Neural cell (in vitro differentiated cells): ENCODE measurements at regions not wholly inside any gene's neighbourhood (a gene's known extent, or its start where the extent isn't known, plus 50 kb on each side); places are given as distances from the start of the nearest gene placed in this dataset.

Source experiments
- H2AFZ ChIP-seq: fragments of 200-600, 300-800 bp; sonication (generic), shearing (Covaris generic); 2 replicates; pipeline ENCODE4 v1.6.0; 2014; ENCODE audit warnings: low read depth, mild to moderate bottlenecking, antibody characterized with exemption, low read length, moderate library complexity
- H3F3A ChIP-seq: fragments of 200-600 bp; shearing (Covaris generic); 2 replicates; pipeline ENCODE4 v1.6.1; 2016; ENCODE audit warnings: mild to moderate bottlenecking, moderate library complexity, mixed read lengths, antibody characterized with exemption, low read length; ENCODE audit not compliant: insufficient read depth, poor library complexity, severe bottlenecking
- H3K27ac ChIP-seq: fragments of 200-600, 300-800 bp; sonication (generic), shearing (Covaris generic); 2 replicates; pipeline ENCODE4 v1.5.1; 2014; ENCODE audit warnings: mild to moderate bottlenecking, low read length, moderate library complexity
- H3K27me3 ChIP-seq: fragments of 300-800, 200-600 bp; sonication (generic), shearing (Covaris generic); 2 replicates; pipeline ENCODE4 v1.6.0; 2014; ENCODE audit warnings: mild to moderate bottlenecking, low read depth, low read length, moderate library complexity; ENCODE audit not compliant: insufficient read depth
- H3K36me3 ChIP-seq: fragments of 300-800, 200-600 bp; sonication (generic), shearing (Covaris generic); 2 replicates; pipeline ENCODE4 v1.5.1; 2014; ENCODE audit warnings: mild to moderate bottlenecking, antibody characterized with exemption, low read length, moderate library complexity; ENCODE audit not compliant: insufficient read depth
- H3K4me2 ChIP-seq: fragments of 300-800, 200-600 bp; sonication (generic), shearing (Covaris generic); 2 replicates; pipeline ENCODE4 v1.6.0; 2014; ENCODE audit warnings: mild to moderate bottlenecking, low read length
- H3K4me3 ChIP-seq: fragments of 300-800, 200-600 bp; sonication (generic), shearing (Covaris generic); 2 replicates; pipeline ENCODE4 v1.5.1; 2014; ENCODE audit warnings: mild to moderate bottlenecking, low read length, moderate library complexity
- H3K79me2 ChIP-seq: fragments of 200-600 bp; shearing (Covaris generic); replicated peaks from 2 replicates; pipeline ENCODE4 v1.6.0; 2014; ENCODE audit warnings: mild to moderate bottlenecking, low read length, moderate library complexity; ENCODE audit not compliant: insufficient read depth
- H3K9ac ChIP-seq: fragments of 300-800, 200-600 bp; sonication (generic), shearing (Covaris generic); 2 replicates; pipeline ENCODE4 v1.6.1; 2016; ENCODE audit warnings: mild to moderate bottlenecking, low read length, mixed read lengths
- H3K9me2 ChIP-seq: fragments of 200-600 bp; shearing (Covaris generic); 2 replicates; pipeline ENCODE4 v1.6.1; 2016; ENCODE audit warnings: mild to moderate bottlenecking, low read length, mixed read lengths; ENCODE audit not compliant: insufficient read depth
- H3K9me3 ChIP-seq: fragments of 200-600, 300-800 bp; sonication (generic), shearing (Covaris generic); 2 replicates; pipeline ENCODE4 v1.6.1; 2016; ENCODE audit warnings: mild to moderate bottlenecking, mixed run types, low read length, moderate library complexity, mixed read lengths
- H4K20me1 ChIP-seq: fragments of 200-600 bp; shearing (Covaris generic); 2 replicates; pipeline ENCODE4 v1.6.1; 2016; ENCODE audit warnings: mild to moderate bottlenecking, mixed run types; ENCODE audit not compliant: insufficient read depth
- MXI1 ChIP-seq: fragments of 450-650 bp; conservative IDR thresholded peaks from 2 replicates; pipeline ENCODE4 v1.6.1; 2014; ENCODE audit warnings: antibody characterized with exemption, mild to moderate bottlenecking; ENCODE audit not compliant: poor library complexity, severe bottlenecking
- RAD21 ChIP-seq: fragments of 450-650 bp; conservative IDR thresholded peaks from 2 replicates; pipeline ENCODE4 v1.6.1; 2014; ENCODE audit warnings: antibody characterized with exemption, mild to moderate bottlenecking, moderate library complexity

DNA sequence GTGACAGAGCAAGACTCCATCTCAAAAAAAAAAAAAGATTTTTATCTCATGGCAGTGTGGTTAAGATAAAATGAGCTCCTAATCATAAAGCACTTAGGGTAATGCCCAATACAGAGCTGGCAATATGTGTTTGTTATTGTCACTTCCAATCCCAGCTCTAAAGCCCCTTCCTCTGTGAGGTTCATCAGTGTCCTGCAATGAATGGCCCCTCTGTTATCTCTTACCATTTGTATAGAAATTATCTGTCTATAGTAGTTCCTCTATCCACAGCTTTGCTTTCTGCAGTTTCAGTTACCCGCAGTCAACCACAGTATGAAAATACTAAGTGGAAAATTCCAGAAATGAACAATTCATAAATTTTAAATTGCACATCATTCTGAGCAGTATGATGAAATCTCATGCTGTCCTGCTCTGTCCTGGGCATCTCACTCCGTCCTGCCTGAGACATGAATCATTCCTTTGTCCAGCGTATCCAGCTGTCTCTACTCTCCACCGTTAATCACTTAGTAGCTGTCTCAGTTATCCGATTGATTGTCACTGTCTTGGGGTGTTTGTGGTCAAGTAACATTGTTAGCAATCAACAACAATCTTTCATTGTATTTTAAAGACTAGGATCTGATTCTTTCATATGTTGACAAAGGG is 50.2 kb upstream of the DNAH14 start:
- no peak overlapping the region for H2AFZ ChIP-seq

More for the DNA sequence above, 50.2 kb upstream of the DNAH14 start:
- Histone ChIP-seq H3K9ac (no peak overlapping the region), H4K20me1 (no peaks in the 10 kb centered on the region), H3K9me2 (no peaks in the 10 kb centered on the region), H3K36me3 (no peaks in the 10 kb centered on the region), H3K27me3 (no peaks in the 10 kb centered on the region), H3K79me2 (no peaks in the 10 kb centered on the region), H3K4me2 (no peak overlapping the region), H3K4me3 (no peak overlapping the region), H3F3A (no peaks in the 10 kb centered on the region), H3K9me3 (no peaks in the 10 kb centered on the region), H3K27ac (no peak overlapping the region)
- TF ChIP-seq RAD21 (no peak), MXI1 (no peak)
